CD4-positive, alpha-beta T cell (primary cell): ENCODE measurements at regions not wholly inside any gene's neighbourhood (a gene's known extent, or its start where the extent isn't known, plus 50 kb on each side); places are given as distances from the start of the nearest gene placed in this dataset.

Experiments used
- ATAC-seq: fragments of 200-7000 bp; cut with Tn5 transposase; one replicate; pipeline ENCODE4 v1.10.0; 2022; ENCODE audit warnings: mild to moderate bottlenecking; ENCODE audit not compliant: poor library complexity
- CTCF ChIA-PET: fragments of 350-600 bp; sonication (Branson Sonifier 250); formaldehyde crosslinking; loops from one replicate; lab custom pipeline; 2021; ENCODE audit warnings: antibody characterized with exemption, inconsistent platforms; lab: Charles Lee
- POLR2A ChIA-PET: fragments of 350-600 bp; sonication (Branson Sonifier 250); formaldehyde crosslinking; loops from one replicate; lab custom pipeline; 2021; ENCODE audit warnings: antibody characterized with exemption, inconsistent platforms; lab: Charles Lee
- DNase-seq, 14 experiments: peaks; one replicate each; pipeline ENCODE4 v3.0.0-alpha.2; 2013 to 2020; ENCODE audit warnings: mixed read lengths in 2 of 14
- H3K27ac ChIP-seq, 2 donors: one replicate each; pipeline versions ENCODE4 v1.5.1 to v1.7.0; 2013; ENCODE audit warnings: low read length in 2 of 2, low read depth in 1 of 2, mild to moderate bottlenecking in 1 of 2
- H3K27me3 ChIP-seq, 2 experiments: 1 replicate in 1 of 2; 2 replicates in 1 of 2; pipeline versions ENCODE4 v1.6.1 to v1.7.0; 2013; ENCODE audit warnings: low read length in 2 of 2, control low read depth in 1 of 2, mild to moderate bottlenecking in 1 of 2, moderate library complexity in 1 of 2; ENCODE audit not compliant: insufficient read depth in 2 of 2, control insufficient read depth in 1 of 2
- H3K36me3 ChIP-seq: one replicate; pipeline ENCODE4 v1.6.1; 2013; ENCODE audit warnings: low read length, control low read depth; ENCODE audit not compliant: insufficient read depth
- H3K4me1 ChIP-seq: one replicate; pipeline ENCODE4 v1.6.1; 2013; ENCODE audit warnings: low read length, control low read depth; ENCODE audit not compliant: insufficient read depth
- H3K4me3 ChIP-seq: one replicate; pipeline ENCODE4 v1.5.1; 2013; ENCODE audit warnings: mild to moderate bottlenecking, low read length, moderate library complexity
- H3K9me3 ChIP-seq, 2 experiments: 1 replicate in 1 of 2; 2 replicates in 1 of 2; pipeline versions ENCODE4 v1.6.1 to v1.7.0; 2013; ENCODE audit warnings: low read length in 2 of 2, mild to moderate bottlenecking in 2 of 2, control low read depth in 1 of 2, moderate library complexity in 1 of 2; ENCODE audit not compliant: control insufficient read depth in 1 of 2, insufficient read depth in 1 of 2
- H3K27ac Mint-ChIP-seq: one replicate; pipeline ENCODE4 v1.8.0; 2020; ENCODE audit warnings: mixed read lengths
- H3K27me3 Mint-ChIP-seq: one replicate; pipeline ENCODE4 v1.8.0; 2021; ENCODE audit warnings: mixed read lengths
- H3K36me3 Mint-ChIP-seq: one replicate; pipeline ENCODE4 v1.8.0; 2021; ENCODE audit warnings: low read depth, mixed read lengths
- H3K4me1 Mint-ChIP-seq: one replicate; pipeline ENCODE4 v1.8.0; 2021; ENCODE audit warnings: low read depth, mixed read lengths
- H3K4me3 Mint-ChIP-seq: one replicate; pipeline ENCODE4 v1.8.0; 2020; ENCODE audit warnings: mild to moderate bottlenecking, mixed read lengths
- H3K9me3 Mint-ChIP-seq: one replicate; pipeline ENCODE4 v1.8.0; 2020; ENCODE audit warnings: mixed read lengths
- CTCF ChIP-seq: fragments of 200-600 bp; IDR thresholded peaks from one replicate; pipeline ENCODE4 v1.8.0; 2022; ENCODE audit warnings: antibody characterized with exemption, mild to moderate bottlenecking
- intact Hi-C, 2 experiments: fragments of 100-400 bp; cut with DNase I in 1 of 2; cut with micrococcal nuclease in 1 of 2; formaldehyde crosslinking; loops; one replicate each; pipeline versions ENCODE4 v1.15.1 to v1.9.0; 2023 to 2025; cut with DNase I, micrococcal nuclease

GRCh38 chr3:80408030-80408721 lies 640.4 kb upstream of the ROBO1 start:
- intact Hi-C loops = no loop called here
- no peaks in the 10 kb centered on the region for H3K36me3 ChIP-seq
- POLR2A ChIA-PET = no interaction called here
- no peaks in the 10 kb centered on the region for H3K9me3 ChIP-seq
- no peaks in the 10 kb centered on the region for H3K4me1 ChIP-seq
- ATAC-seq (no peak), DNase-seq (no peak)
- H3K9me3 Mint-ChIP-seq = peaks cover 4% of the 10 kb centered on the region
- no peak overlapping the region for H3K27ac ChIP-seq
- H3K4me1 Mint-ChIP-seq = no peaks in the 10 kb centered on the region
- TF ChIP-seq CTCF = no peak
- H3K27me3 ChIP-seq = no peaks in the 10 kb centered on the region
- no peaks in the 10 kb centered on the region for H3K27me3 Mint-ChIP-seq
- no peak overlapping the region for H3K4me3 ChIP-seq
- H3K4me3 Mint-ChIP-seq = no peak overlapping the region
- CTCF ChIA-PET = interaction anchor here (0.9 kb wide), 1 partner anchor 12 kb away, joined by 4 read pairs; no protein-coding TSS in a partner anchor
- no peaks in the 10 kb centered on the region for H3K36me3 Mint-ChIP-seq
- H3K27ac Mint-ChIP-seq = no peak overlapping the region

GRCh38 chr3:80405618-80406017 lies 637.8 kb upstream of the ROBO1 start:
- Histone ChIP-seq H3K36me3 (no peaks in the 10 kb centered on the region), H3K9me3 (peaks cover 0 to 7% of the 10 kb centered on the region in 2 experiments), H3K4me1 (no peaks in the 10 kb centered on the region), H3K4me3 (no peak overlapping the region), H3K27ac (no peak overlapping the region), H3K27me3 (no peaks in the 10 kb centered on the region)
- Mint-ChIP-seq H3K4me3 (no peak overlapping the region), H3K36me3 (no peaks in the 10 kb centered on the region), H3K9me3 (peaks cover 5% of the 10 kb centered on the region), H3K27me3 (no peaks in the 10 kb centered on the region), H3K4me1 (no peaks in the 10 kb centered on the region), H3K27ac (no peak overlapping the region)
- no peak for DNase-seq
- POLR2A ChIA-PET = no interaction called here
- CTCF ChIA-PET = no interaction called here
- no peak for TF ChIP-seq CTCF
- intact Hi-C loops = no loop called here
- no peak for ATAC-seq

GRCh38 chr3:80395023-80395422 lies 627.2 kb upstream of the ROBO1 start:
- H3K27ac Mint-ChIP-seq = no peak overlapping the region
- H3K4me1 ChIP-seq = no peaks in the 10 kb centered on the region
- no peak overlapping the region for H3K4me3 Mint-ChIP-seq
- no peak for ATAC-seq
- no peak for TF ChIP-seq CTCF
- no peak overlapping the region for H3K4me3 ChIP-seq
- H3K36me3 ChIP-seq = no peaks in the 10 kb centered on the region
- ChIA-PET CTCF (no interaction called here), POLR2A (no interaction called here)
- H3K9me3 ChIP-seq = no peaks in the 10 kb centered on the region
- H3K36me3 Mint-ChIP-seq = no peaks in the 10 kb centered on the region
- intact Hi-C loops = no loop called here
- no peak for DNase-seq
- peaks cover 17% of the 10 kb centered on the region for H3K9me3 Mint-ChIP-seq
- no peaks in the 10 kb centered on the region for H3K27me3 ChIP-seq
- no peaks in the 10 kb centered on the region for H3K4me1 Mint-ChIP-seq
- H3K27me3 Mint-ChIP-seq = no peaks in the 10 kb centered on the region
- H3K27ac ChIP-seq = no peak overlapping the region
